A673 (cell line): ENCODE measurements at regions not wholly inside any gene's neighbourhood (a gene's known extent, or its start where the extent isn't known, plus 50 kb on each side); places are given as distances from the start of the nearest gene placed in this dataset.

Experiments
- BruUV-seq: library from RNA; stranded (reverse); fragments of 400-500 nt; replicated peaks from 2 replicates; lab custom pipeline; 2021; lab: Mats Ljungman, UMichigan
- CTCF ChIA-PET: fragments of 300-600 bp; sonication (Branson Sonifier 250); formaldehyde crosslinking; loops from one replicate; lab custom pipeline; 2022; ENCODE audit warnings: antibody characterized with exemption; lab: Charles Lee
- POLR2A ChIA-PET: fragments of 300-600 bp; sonication (Branson Sonifier 250); formaldehyde crosslinking; loops from one replicate; lab custom pipeline; 2022; ENCODE audit warnings: antibody characterized with exemption; ENCODE audit not compliant: low non-redundant PET; lab: Charles Lee
- DNase-seq: peaks from one replicate; pipeline ENCODE4 v3.0.0-alpha.2; 2015; ENCODE audit warnings: low spot score
- H3K27ac ChIP-seq: fragments of 200-600 bp; sonication (generic); 2 replicates; pipeline ENCODE4 v1.5.1; 2016; ENCODE audit warnings: mixed run types, low read depth, mild to moderate bottlenecking, mixed read lengths, antibody characterized with exemption, low read length; ENCODE audit not compliant: poor library complexity, severe bottlenecking
- H3K27me3 ChIP-seq: fragments of 200-600 bp; sonication (generic); replicated peaks from 2 replicates; pipeline ENCODE4 v1.6.1; 2017; ENCODE audit warnings: mixed run types, low read depth, mild to moderate bottlenecking, mixed read lengths, antibody characterized with exemption, low read length; ENCODE audit not compliant: insufficient read depth, poor library complexity
- H3K36me3 ChIP-seq: fragments of 200-600 bp; sonication (generic); 2 replicates; pipeline ENCODE4 v1.6.1; 2016; ENCODE audit warnings: mixed run types, mild to moderate bottlenecking, mixed read lengths, antibody characterized with exemption, low read length; ENCODE audit not compliant: insufficient read depth, poor library complexity, severe bottlenecking
- H3K4me1 ChIP-seq: fragments of 200-600 bp; sonication (generic); 2 replicates; pipeline ENCODE4 v1.6.1; 2017; ENCODE audit warnings: mixed run types, mild to moderate bottlenecking, mixed read lengths, antibody characterized with exemption, low read length; ENCODE audit not compliant: insufficient read depth, poor library complexity, severe bottlenecking
- H3K4me3 ChIP-seq: fragments of 200-600 bp; sonication (generic); 2 replicates; pipeline ENCODE4 v1.5.1; 2016; ENCODE audit warnings: low read depth, mixed run types, mild to moderate bottlenecking, mixed read lengths, low read length; ENCODE audit not compliant: poor library complexity, severe bottlenecking
- H3K9me3 ChIP-seq: fragments of 200-600 bp; sonication (generic); 2 replicates; pipeline ENCODE4 v1.6.1; 2016; ENCODE audit warnings: mixed run types, low read depth, mild to moderate bottlenecking, mixed read lengths, antibody characterized with exemption, low read length; ENCODE audit not compliant: poor library complexity, severe bottlenecking
- CTCF ChIP-seq: fragments of 300-800, 200-600 bp; sonication (generic); conservative IDR thresholded peaks from 2 replicates; pipeline ENCODE4 v1.5.1; 2017; ENCODE audit warnings: low read depth, mild to moderate bottlenecking, antibody characterized with exemption, low read length, moderate library complexity, mixed read lengths
- EZH2 ChIP-seq: fragments of 200-600 bp; sonication (generic); IDR thresholded peaks from 2 replicates; pipeline ENCODE4 v1.6.1; 2017; ENCODE audit warnings: borderline replicate concordance, low read depth, mild to moderate bottlenecking, mixed read lengths, antibody characterized with exemption, low read length; ENCODE audit not compliant: poor library complexity, severe bottlenecking
- intact Hi-C: fragments of 100-400 bp; cut with micrococcal nuclease; formaldehyde crosslinking; loops from one replicate; pipeline ENCODE4 v1.10.0; 2022; ENCODE audit not compliant: unreplicated experiment

DNA sequence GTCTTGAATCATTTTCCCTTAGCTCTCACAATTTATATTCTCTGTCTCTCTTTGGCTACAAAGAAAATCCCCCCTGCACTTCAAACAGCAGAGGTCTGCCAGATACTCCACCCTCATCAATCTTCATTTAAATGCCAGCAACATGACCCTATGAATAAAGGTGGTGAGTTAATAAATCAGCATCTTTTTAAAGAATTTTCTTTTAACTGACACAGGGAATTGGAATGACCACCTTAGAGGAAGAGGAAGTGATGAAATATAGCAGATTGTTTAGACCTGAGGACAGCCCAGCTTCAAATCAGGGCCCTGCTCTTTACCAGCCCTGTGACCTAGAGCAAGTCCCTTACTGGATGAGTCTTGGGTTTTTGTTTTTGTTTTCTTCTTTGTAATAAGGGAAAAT is 223.1 kb upstream of the PAPPA start:
- CTCF ChIA-PET = no interaction called here
- H3K9me3 ChIP-seq = no peaks in the 10 kb centered on the region
- H3K27ac ChIP-seq = no peak overlapping the region
- H3K27me3 ChIP-seq = no peaks in the 10 kb centered on the region
- no peak overlapping the region for H3K4me3 ChIP-seq
- no TSS peak for BruUV-seq
- no peaks in the 10 kb centered on the region for H3K4me1 ChIP-seq
- no peak for TF ChIP-seq CTCF
- TF ChIP-seq EZH2 = no peak
- DNase-seq = no peak
- POLR2A ChIA-PET = no interaction called here
- intact Hi-C loops = no loop called here
- no peaks in the 10 kb centered on the region for H3K36me3 ChIP-seq

- no peak for DNase-seq
- peaks cover 2% of the 10 kb centered on the region for H3K4me1 ChIP-seq
- no peak overlapping the region for H3K27ac ChIP-seq
- no peaks in the 10 kb centered on the region for H3K27me3 ChIP-seq
- CTCF ChIA-PET = no interaction called here
- no TSS peak for BruUV-seq
- no peaks in the 10 kb centered on the region for H3K36me3 ChIP-seq
- H3K9me3 ChIP-seq = no peaks in the 10 kb centered on the region
- H3K4me3 ChIP-seq = no peak overlapping the region
- intact Hi-C loops = no loop called here
- no peak for TF ChIP-seq CTCF
- TF ChIP-seq EZH2 = no peak
- POLR2A ChIA-PET = no interaction called here
Observed at GRCh38 chr9:115938479-115938878, 215.1 kb upstream of the PAPPA start.

GRCh38 chr9:115939065-115939765 is 214.4 kb upstream of the PAPPA start:
- Histone ChIP-seq H3K36me3 (no peaks in the 10 kb centered on the region), H3K4me3 (no peak overlapping the region), H3K27me3 (no peaks in the 10 kb centered on the region), H3K4me1 (peaks cover 9% of the 10 kb centered on the region), H3K9me3 (no peaks in the 10 kb centered on the region), H3K27ac (no peak overlapping the region)
- intact Hi-C loops = no loop called here
- no peak for TF ChIP-seq EZH2
- BruUV-seq = no TSS peak
- DNase-seq = no peak
- POLR2A ChIA-PET = no interaction called here
- CTCF ChIA-PET = no interaction called here

DNA sequence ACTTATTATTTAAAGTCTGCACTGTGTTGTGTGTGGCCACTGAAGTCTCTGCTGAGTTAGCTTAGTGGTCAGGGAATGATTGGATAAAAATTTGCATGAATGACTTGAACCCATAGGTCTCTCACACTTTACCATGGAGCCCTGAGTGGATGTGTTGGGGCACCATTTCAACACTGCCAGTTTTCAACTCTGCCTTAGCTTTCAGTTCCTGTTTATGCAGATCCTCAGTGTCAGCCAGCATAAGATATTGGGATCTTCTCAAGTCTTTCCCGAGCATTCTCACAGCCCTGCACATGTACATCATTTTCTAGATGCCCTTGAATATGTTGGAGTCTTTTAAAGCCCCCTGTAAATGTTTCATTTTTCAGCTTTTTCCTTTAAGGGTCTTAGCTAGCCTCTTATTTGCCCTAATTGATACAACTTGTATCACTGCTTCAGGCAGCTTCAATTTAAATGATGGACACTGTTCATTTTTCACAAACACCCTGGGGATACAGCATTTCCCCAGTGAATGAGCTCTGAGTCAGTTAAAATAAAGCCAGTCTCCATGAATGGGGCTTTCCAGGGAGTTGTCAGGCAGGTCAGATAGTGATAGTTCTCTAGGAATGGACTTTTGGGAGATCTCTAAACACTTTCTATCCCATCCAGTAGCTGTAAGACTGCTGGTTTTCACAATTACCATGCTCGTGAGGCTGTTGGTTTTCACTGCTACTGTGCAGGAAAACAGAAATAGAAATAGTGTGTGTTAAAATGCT is 211.9 kb upstream of the PAPPA start:
- POLR2A ChIA-PET = no interaction called here
- BruUV-seq = no TSS peak

More for the DNA sequence above, 211.9 kb upstream of the PAPPA start:
- peaks cover 24% of the 10 kb centered on the region for H3K4me1 ChIP-seq
- H3K4me3 ChIP-seq = no peak overlapping the region
- TF ChIP-seq CTCF (no peak), EZH2 (no peak)
- CTCF ChIA-PET = no interaction called here
- H3K9me3 ChIP-seq = no peaks in the 10 kb centered on the region
- H3K27me3 ChIP-seq = no peaks in the 10 kb centered on the region
- H3K27ac ChIP-seq = peak overlapping the region; percentile 10
- H3K36me3 ChIP-seq = no peaks in the 10 kb centered on the region
- intact Hi-C loops = no loop called here
- no peak for DNase-seq
